Cardiac septum (tissue), 1 donor: ENCODE measurements at regions not wholly inside any gene's neighbourhood (a gene's known extent, or its start where the extent isn't known, plus 50 kb on each side); places are given as distances from the start of the nearest gene placed in this dataset.

Experiments
- DNase-seq: peaks from one replicate; pipeline ENCODE4 v3.0.0-alpha.2; 2020; ENCODE audit warnings: low spot score
- intact Hi-C: fragments of 100-400 bp; cut with DNase I; formaldehyde crosslinking; loops from one replicate; pipeline ENCODE4 v1.14.0; 2022
- donor health status: DM: no; HTN: no; CAD: no.

GRCh38 chr2:65554765-65555591 lies 122.6 kb upstream of the SPRED2 start:
- intact Hi-C loops: no loop called here
- DNase-seq: no peak

GRCh38 chr2:65553504-65554074 lies 121.2 kb upstream of the SPRED2 start:
- DNase-seq: no peak
- intact Hi-C loops: loop anchor here (2.0 kb wide), 1 partner anchor 287 kb away; no protein-coding TSS in a partner anchor

GRCh38 chr2:65551528-65551927 lies 119.1 kb upstream of the SPRED2 start:
- DNase-seq: no peak
- intact Hi-C loops: no loop called here

GRCh38 chr2:65550246-65550645 lies 117.8 kb upstream of the SPRED2 start:
- intact Hi-C loops: no loop called here
- DNase-seq: no peak

- intact Hi-C loops: loop anchor here (5.0 kb wide), 1 partner anchor 112 kb away; no protein-coding TSS in a partner anchor
- no peak for DNase-seq
Measured at GRCh38 chr2:65549631-65550030, 117.2 kb upstream of the SPRED2 start.

- intact Hi-C loops: loop anchor here (5.0 kb wide), 1 partner anchor 112 kb away; no protein-coding TSS in a partner anchor
- no peak for DNase-seq
Measured at GRCh38 chr2:65549257-65549627, 116.8 kb upstream of the SPRED2 start.

- DNase-seq: no peak
- intact Hi-C loops: loop anchor here (5.0 kb wide), 1 partner anchor 111 kb away; no protein-coding TSS in a partner anchor
Measured at GRCh38 chr2:65548576-65549256, 116.3 kb upstream of the SPRED2 start.

GRCh38 chr2:65548064-65548463 lies 115.7 kb upstream of the SPRED2 start:
- DNase-seq: no peak
- intact Hi-C loops: loop anchor here (5.0 kb wide), 1 partner anchor 111 kb away; no protein-coding TSS in a partner anchor

- intact Hi-C loops: loop anchor here (5.0 kb wide), 1 partner anchor 109 kb away; no protein-coding TSS in a partner anchor
- DNase-seq: no peak
Measured at GRCh38 chr2:65545837-65546805, 113.7 kb upstream of the SPRED2 start.

- no peak for DNase-seq
- intact Hi-C loops: no loop called here
Measured at GRCh38 chr2:65541773-65542172, 109.4 kb upstream of the SPRED2 start.

GRCh38 chr2:65539633-65540032 lies 107.2 kb upstream of the SPRED2 start:
- no peak for DNase-seq
- intact Hi-C loops: no loop called here

- DNase-seq: no peak
- intact Hi-C loops: no loop called here
Measured at GRCh38 chr2:65537651-65538385, 105.4 kb upstream of the SPRED2 start.

GRCh38 chr2:65536596-65536995 lies 104.2 kb upstream of the SPRED2 start:
- DNase-seq: no peak
- intact Hi-C loops: no loop called here

- DNase-seq: no peak
- intact Hi-C loops: no loop called here
Measured at GRCh38 chr2:65532937-65533336, 100.5 kb upstream of the SPRED2 start.

- no peak for DNase-seq
- intact Hi-C loops: no loop called here
Measured at GRCh38 chr2:65532326-65532725, 99.9 kb upstream of the SPRED2 start.

GRCh38 chr2:65530547-65531320 lies 98.3 kb upstream of the SPRED2 start:
- DNase-seq: no peak
- intact Hi-C loops: no loop called here

- DNase-seq: no peak
- intact Hi-C loops: no loop called here
Measured at GRCh38 chr2:65529419-65529818, 97.0 kb upstream of the SPRED2 start.

- intact Hi-C loops: no loop called here
- DNase-seq: no peak
Measured at GRCh38 chr2:65528241-65528574, 95.8 kb upstream of the SPRED2 start.
